ENCODE measurements at regions not wholly inside any gene's neighbourhood (a gene's known extent, or its start where the extent isn't known, plus 50 kb on each side); places are given as distances from the start of the nearest gene placed in this dataset.

- H3K9me3 ChIP-seq = no peaks in the 10 kb centered on the region
- no peaks in the 10 kb centered on the region for H3K27me3 ChIP-seq
- no peak overlapping the region for H3K4me3 ChIP-seq
- no peak for DNase-seq
- no peaks in the 10 kb centered on the region for H3K36me3 ChIP-seq
- TF ChIP-seq EP300 (IDR thresholded peaks at IDR 0.05) (no peak), POLR2A (IDR thresholded peaks at IDR 0.05) (no peak)
- TF ChIP-seq, protein P1, sequence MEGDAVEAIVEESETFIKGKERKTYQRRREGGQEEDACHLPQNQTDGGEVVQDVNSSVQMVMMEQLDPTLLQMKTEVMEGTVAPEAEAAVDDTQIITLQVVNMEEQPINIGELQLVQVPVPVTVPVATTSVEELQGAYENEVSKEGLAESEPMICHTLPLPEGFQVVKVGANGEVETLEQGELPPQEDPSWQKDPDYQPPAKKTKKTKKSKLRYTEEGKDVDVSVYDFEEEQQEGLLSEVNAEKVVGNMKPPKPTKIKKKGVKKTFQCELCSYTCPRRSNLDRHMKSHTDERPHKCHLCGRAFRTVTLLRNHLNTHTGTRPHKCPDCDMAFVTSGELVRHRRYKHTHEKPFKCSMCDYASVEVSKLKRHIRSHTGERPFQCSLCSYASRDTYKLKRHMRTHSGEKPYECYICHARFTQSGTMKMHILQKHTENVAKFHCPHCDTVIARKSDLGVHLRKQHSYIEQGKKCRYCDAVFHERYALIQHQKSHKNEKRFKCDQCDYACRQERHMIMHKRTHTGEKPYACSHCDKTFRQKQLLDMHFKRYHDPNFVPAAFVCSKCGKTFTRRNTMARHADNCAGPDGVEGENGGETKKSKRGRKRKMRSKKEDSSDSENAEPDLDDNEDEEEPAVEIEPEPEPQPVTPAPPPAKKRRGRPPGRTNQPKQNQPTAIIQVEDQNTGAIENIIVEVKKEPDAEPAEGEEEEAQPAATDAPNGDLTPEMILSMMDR (IDR thresholded peaks at IDR 0.05) = no peak
- H3K27ac ChIP-seq = no peak overlapping the region
- H3K4me1 ChIP-seq (ENCODE audit: insufficient read depth) = no peaks in the 10 kb centered on the region
- 84 to 89% (median 88%) methylated on average over 1 of the region's 1 CpG for WGBS, 3 donors
- intact Hi-C loops (cut with DNase I) = loop anchor here in 1 of 4 donors (10.0 kb wide), 1 partner anchor 905 kb away; no protein-coding TSS in a partner anchor
These were observed 153.5 kb upstream of the ELAVL2 start for GRCh38 chr9:23979491-23979890.

DNA sequence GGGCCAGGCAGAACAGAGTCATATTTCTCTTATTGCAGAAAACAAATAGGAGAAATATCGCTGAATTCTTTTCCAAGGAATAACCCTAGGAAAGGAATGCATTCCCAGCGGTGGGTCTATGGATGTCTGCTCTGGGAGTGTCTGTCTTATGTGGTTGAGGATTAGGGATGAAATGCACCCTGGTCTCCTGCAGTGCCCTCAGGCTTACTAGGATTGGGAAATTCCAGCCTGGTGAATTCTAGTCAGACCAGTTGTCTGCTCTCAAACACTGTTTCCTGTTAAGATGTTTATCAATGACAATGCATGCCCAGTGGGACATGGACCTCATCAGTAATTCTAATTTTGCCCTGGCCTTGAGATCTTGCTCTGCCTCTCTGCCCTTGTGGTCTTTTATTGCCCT lies 136.1 kb upstream of the ELAVL2 start:
- DNase-seq = no peak
- no peaks in the 10 kb centered on the region for H3K27me3 ChIP-seq
- TF ChIP-seq EP300 (IDR thresholded peaks at IDR 0.05) = no peak
- no peaks in the 10 kb centered on the region for H3K9me3 ChIP-seq
- H3K27ac ChIP-seq = no peak overlapping the region
- 87 to 90% (median 88%) methylated on average over 2 of the region's 2 CpGs for WGBS, 3 donors
- no peaks in the 10 kb centered on the region for H3K36me3 ChIP-seq
- intact Hi-C loops (cut with DNase I) = loop anchor here in 1 of 4 donors (5.0 kb wide), 1 partner anchor 625 kb away; no protein-coding TSS in a partner anchor
- no peak overlapping the region for H3K4me3 ChIP-seq
- H3K4me1 ChIP-seq (ENCODE audit: insufficient read depth) = no peaks in the 10 kb centered on the region

DNA sequence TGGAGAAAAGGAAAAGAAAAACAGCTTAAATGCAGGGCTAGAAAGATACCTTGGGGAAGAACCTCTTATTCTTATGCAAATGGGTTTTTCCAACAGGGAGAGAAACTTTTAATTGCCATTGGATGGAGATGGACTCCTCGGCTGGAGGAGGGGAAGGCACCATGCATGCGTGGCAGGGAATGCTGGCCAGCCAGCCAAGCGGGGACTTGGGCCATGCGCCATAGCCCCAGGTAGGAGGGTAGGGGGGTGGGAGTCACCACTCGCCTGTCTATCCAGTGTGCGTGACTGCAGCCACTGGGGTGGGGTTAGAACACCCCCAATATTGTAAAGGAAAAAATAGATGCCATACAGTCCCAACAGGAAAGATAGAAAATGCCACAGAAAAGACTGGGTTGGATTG lies 119.9 kb upstream of the ELAVL2 start:
- intact Hi-C loops (cut with DNase I) = no loop called here
- 84 to 90% (median 89%) methylated on average over 6 of the region's 6 CpGs for WGBS, 3 donors
- Histone ChIP-seq H3K36me3 (no peaks in the 10 kb centered on the region), H3K27ac (no peak overlapping the region), H3K4me3 (no peak overlapping the region), H3K9me3 (no peaks in the 10 kb centered on the region), H3K4me1 (ENCODE audit: insufficient read depth) (no peaks in the 10 kb centered on the region), H3K27me3 (no peaks in the 10 kb centered on the region)
- no peak for TF ChIP-seq EP300 (IDR thresholded peaks at IDR 0.05)
- TF ChIP-seq, protein P1 (IDR thresholded peaks at IDR 0.05) = no peak
- no peak for TF ChIP-seq POLR2A (IDR thresholded peaks at IDR 0.05)
- DNase-seq = no peak

DNA sequence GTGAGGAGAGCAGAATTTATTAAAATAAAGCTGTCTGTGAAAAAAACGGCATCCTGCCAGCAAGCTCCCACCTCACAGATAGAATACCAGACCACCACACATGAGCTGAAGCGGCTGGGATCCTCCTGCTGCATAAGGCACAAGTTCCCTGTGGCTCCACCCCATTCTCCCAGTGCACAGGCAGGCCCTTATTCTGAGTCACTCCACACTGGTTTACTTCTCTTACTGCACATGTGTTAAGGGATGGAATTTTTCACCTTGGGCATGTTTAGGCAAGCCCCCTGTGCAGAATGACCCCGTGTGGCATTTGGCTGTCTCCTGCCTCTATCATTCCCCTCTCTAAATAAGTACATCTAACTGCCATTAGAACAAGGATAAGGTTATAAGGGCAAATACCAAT lies 115.0 kb upstream of the ELAVL2 start:
- WGBS, 3 donors = 51 to 63% (median 59%) methylated on average over 3 of the region's 3 CpGs
- Histone ChIP-seq H3K27ac (no peak overlapping the region), H3K36me3 (no peaks in the 10 kb centered on the region), H3K9me3 (no peaks in the 10 kb centered on the region), H3K4me3 (no peak overlapping the region), H3K27me3 (no peaks in the 10 kb centered on the region), H3K4me1 (ENCODE audit: insufficient read depth) (no peaks in the 10 kb centered on the region)
- DNase-seq = no peak
- TF ChIP-seq POLR2A (IDR thresholded peaks at IDR 0.05) (no peak), EP300 (IDR thresholded peaks at IDR 0.05) (no peak)
- TF ChIP-seq, protein P1 (IDR thresholded peaks at IDR 0.05) = no peak
- intact Hi-C loops (cut with DNase I) = no loop called here

DNA sequence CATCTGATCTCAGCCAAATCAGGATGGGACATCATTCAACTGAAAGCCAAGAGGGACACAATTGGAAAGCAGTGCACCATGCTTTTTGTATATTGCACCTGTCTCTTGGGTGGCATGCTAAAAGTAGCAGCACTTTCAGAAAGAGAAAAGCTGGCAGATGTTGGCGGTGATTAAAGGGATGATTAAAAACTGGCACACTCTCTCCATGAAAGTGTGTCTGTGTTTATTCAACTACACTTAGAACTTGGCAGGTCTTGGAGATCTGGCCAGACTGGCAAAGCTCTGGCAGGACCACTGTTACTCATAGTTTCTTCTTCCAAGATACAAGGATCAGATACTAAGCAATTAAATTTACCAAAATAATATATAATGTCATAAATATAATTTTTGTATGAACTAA lies 112.9 kb upstream of the ELAVL2 start:
- Histone ChIP-seq H3K9me3 (no peaks in the 10 kb centered on the region), H3K27me3 (no peaks in the 10 kb centered on the region), H3K4me3 (no peak overlapping the region), H3K27ac (no peak overlapping the region), H3K4me1 (ENCODE audit: insufficient read depth) (no peaks in the 10 kb centered on the region), H3K36me3 (no peaks in the 10 kb centered on the region)
- intact Hi-C loops (cut with DNase I) = no loop called here
- TF ChIP-seq, protein P1 (IDR thresholded peaks at IDR 0.05) = no peak
- no peak for TF ChIP-seq EP300 (IDR thresholded peaks at IDR 0.05)
- no peak for TF ChIP-seq POLR2A (IDR thresholded peaks at IDR 0.05)
- no peak for DNase-seq
- WGBS, 3 donors = 91 to 100% (median 94%) methylated on average over 1 of the region's 1 CpG

Data from ovary (tissue), 7 donors.